GM20000 (cell line): ENCODE measurements at regions not wholly inside any gene's neighbourhood (a gene's known extent, or its start where the extent isn't known, plus 50 kb on each side); places are given as distances from the start of the nearest gene placed in this dataset.

Experiments
- DNase-seq: peaks from one replicate; pipeline ENCODE4 v3.0.0; 2012; ENCODE audit warnings: low spot score
- TF ChIP-seq, protein P1 (sequence below): IDR thresholded peaks from 2 replicates; pipeline ENCODE4 v1.5.1; 2012; ENCODE audit warnings: mild to moderate bottlenecking, control low read depth; ENCODE audit errors: extremely low read depth, missing control alignments

DNA sequence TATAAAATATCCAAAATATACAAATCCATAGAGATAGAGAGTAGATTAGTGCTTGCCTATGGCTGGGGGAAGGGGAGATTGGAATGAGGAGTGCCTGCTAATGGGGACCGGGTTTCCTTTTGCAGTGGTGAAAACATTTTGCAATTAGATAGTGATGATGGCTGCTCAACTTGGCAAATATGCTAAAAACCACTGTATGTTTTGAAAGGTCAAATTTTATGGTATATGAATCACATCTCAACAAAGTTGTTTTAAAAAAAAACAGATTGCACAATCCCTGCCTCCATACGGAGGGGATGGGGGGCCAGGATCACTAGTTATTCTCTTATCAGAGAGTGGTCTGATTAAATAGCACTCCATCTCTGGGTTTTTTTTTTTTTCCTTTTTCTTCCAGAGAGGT is 76.9 kb upstream of the RIPOR2 start:
- no peak for DNase-seq
- TF ChIP-seq, protein P1, sequence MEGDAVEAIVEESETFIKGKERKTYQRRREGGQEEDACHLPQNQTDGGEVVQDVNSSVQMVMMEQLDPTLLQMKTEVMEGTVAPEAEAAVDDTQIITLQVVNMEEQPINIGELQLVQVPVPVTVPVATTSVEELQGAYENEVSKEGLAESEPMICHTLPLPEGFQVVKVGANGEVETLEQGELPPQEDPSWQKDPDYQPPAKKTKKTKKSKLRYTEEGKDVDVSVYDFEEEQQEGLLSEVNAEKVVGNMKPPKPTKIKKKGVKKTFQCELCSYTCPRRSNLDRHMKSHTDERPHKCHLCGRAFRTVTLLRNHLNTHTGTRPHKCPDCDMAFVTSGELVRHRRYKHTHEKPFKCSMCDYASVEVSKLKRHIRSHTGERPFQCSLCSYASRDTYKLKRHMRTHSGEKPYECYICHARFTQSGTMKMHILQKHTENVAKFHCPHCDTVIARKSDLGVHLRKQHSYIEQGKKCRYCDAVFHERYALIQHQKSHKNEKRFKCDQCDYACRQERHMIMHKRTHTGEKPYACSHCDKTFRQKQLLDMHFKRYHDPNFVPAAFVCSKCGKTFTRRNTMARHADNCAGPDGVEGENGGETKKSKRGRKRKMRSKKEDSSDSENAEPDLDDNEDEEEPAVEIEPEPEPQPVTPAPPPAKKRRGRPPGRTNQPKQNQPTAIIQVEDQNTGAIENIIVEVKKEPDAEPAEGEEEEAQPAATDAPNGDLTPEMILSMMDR: no peak

DNA sequence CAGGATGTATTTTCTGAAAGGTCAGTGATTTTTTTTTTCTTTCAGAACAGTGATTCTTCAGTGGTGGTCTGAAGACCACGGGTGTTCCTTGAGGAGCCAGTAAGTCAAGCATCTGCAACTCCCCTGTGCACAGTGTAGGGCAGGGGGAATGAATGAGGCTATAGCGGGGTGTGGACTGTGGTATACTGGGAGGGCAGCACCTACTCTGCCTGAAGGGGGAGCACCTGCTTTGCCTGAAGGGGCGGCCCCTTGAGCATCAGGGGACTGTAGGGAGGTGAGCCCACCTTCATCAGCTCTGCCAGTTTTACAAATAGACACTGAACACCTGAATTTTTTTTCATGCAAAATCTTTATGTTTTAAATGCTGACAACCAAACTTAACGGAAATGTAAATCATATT is 77.5 kb upstream of the RIPOR2 start:
- DNase-seq: peak; percentile 23
- TF ChIP-seq, protein P1: peak; percentile 31

DNA sequence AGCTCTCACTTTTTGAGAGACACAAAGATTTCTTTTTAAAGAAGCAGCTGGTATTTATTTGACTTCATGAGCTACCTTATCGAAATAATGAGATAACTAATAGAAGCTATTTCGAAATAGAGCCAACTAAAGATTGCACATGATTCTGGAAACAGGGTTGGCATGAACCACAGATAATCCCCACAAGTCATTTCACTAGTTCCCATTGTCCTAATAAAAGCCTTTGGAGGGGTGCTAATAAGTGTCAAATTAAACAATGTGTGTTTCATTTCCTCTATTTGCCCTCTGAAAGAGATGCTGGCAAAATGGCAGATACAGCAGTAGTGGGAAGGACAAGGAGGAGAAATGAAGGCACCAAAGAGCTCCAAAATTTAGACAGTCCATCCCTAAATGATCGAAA is 78.6 kb upstream of the RIPOR2 start:
- TF ChIP-seq, protein P1: no peak
- no peak for DNase-seq

DNA sequence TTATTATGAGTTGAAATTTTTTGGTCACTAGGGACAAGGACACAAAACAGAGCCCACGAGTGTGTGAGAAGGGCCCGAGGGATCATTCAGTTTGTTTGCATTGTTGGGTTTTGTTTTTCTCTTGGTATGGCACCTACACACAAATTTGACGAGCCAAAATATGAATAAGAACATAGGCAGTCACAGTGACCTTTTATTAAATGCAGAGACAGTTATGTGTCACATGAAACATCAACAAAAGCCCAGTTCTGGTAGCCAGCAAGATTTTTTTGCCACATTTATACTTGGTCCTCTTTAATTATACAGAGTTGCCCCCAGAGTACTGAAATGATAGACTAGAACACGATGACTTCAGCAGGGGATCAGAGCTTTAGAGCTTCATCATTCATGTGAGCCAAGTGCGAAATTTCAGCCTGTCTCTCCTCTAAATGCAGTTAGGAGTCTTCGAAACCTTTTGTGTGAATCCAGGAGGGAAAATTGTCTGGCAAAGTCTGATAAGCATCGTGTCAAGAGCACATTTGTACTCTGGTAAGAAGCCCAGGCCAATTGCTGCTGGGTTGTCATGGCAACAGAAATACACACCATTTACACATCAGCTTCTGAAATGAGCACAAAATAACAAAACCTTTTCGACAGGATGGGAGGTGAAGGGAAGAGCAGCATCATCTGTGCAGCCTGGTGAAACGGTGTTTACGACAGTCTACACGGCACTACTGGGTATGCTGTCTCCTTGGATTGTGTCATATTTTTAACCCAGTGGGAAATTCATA is 79.2 kb upstream of the RIPOR2 start:
- TF ChIP-seq, protein P1: no peak
- no peak for DNase-seq

DNA sequence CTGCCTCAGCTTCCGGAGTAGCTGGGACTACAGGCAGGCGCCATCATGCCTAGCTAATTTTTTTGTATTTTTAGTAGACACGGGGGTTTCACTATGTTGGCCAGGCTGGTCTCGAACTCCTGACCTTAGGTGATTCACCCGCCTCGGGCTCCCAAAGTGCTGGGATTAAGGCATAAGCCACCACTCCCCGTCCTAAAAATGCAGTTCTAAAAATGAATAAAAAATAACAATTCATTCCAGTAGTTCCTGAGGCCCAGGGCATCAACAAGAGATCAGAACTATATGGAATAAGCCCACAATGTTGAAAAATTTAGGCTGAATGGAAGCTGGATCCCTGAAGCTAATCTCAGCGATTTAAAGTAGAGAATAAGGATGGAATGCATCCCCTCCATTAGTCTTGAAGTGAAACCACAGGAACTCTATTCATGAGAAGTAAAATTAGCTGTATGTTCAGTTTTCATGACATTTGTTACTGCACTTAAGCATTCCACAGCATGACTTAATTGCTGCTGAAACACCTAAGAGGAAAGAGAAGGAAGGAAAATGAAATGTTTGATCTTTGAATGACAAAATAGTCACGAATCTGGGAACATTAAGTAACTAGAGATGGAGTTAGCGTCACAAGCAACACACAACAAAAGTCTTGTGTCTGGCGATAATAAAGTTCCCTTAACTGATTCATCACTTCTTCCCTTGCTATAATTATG is 80.4 kb upstream of the RIPOR2 start:
- DNase-seq: no peak
- TF ChIP-seq, protein P1: no peak

DNA sequence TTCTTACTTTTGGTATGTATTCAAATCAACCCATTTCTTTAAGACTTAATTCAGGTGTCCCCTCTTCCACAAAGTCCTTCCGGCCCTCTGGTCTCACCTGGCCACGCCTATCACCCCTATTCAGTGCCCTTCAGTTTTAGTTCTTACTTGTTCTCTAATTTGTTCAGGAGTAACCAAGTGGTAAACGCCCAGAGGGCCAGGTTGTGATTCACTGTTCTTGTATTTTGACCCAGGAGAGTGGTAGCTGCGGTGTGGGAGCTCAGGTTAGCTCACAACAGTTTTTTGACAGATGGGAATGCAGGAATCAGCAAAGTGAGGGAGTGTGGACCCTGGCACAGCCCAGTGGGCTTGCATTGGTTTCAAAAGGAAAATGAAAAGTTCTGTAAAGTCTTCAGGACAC is 81.7 kb upstream of the RIPOR2 start:
- no peak for DNase-seq
- TF ChIP-seq, protein P1: no peak

DNA sequence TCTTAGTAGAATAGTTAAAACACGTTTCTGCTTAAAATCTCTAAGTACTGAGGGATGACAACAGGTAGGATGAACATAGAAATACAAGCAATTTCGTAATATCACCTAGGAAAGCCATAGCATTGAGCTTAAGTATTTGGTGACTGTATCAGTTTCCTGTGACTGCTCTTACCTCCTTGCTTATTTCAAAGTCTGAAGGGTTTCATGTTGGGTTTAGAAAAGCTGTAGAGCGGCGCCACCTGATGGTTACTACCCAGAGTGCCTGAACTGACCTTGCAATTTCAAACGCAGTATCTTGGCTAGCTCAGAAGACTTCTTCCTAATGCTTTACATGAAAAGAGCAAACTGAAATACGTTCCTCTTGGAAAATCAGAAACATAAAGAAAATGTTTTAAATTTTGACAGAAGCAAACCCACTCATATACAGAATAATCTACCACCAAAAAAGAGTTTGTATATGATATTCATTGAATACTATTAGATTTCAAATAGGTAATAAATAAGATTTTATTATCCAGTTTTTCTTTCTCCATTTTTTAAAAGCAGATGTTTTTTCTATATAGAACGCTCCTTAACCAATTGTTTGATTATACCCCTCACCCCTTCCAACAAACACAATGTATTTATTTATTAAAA is 82.3 kb upstream of the RIPOR2 start:
- TF ChIP-seq, protein P1: peak; percentile 74
- DNase-seq: peak; percentile 57
